Thoracic aorta (tissue), 2 donors: ENCODE measurements at regions not wholly inside any gene's neighbourhood (a gene's known extent, or its start where the extent isn't known, plus 50 kb on each side); places are given as distances from the start of the nearest gene placed in this dataset.

ENCODE experiments used
- ATAC-seq: fragments of 150-250 bp; one replicate; pipeline ENCODE4 v1.8.0; 2017; ENCODE audit warnings: low read depth; ENCODE audit not compliant: insufficient number of reproducible peaks, low FRiP score
- DNase-seq: peaks from one replicate; pipeline ENCODE4 v3.0.0-alpha.2; 2020; ENCODE audit warnings: low spot score
- H3K27ac ChIP-seq, 2 donors: fragments of 200-600 bp; sonication (generic); 1 replicate in 1 of 2; 2 replicates in 1 of 2; pipeline ENCODE4 v1.5.1; 2016; ENCODE audit warnings: mild to moderate bottlenecking in 2 of 2, moderate library complexity in 2 of 2
- H3K27me3 ChIP-seq: fragments of 200-600 bp; sonication (generic); replicated peaks from 2 replicates; pipeline ENCODE4 v1.6.0; 2016; ENCODE audit warnings: mild to moderate bottlenecking; ENCODE audit not compliant: insufficient read depth
- H3K36me3 ChIP-seq: fragments of 200-600 bp; sonication (generic); one replicate; pipeline ENCODE4 v1.5.1; 2016
- H3K4me1 ChIP-seq, 2 donors: fragments of 200-600 bp; sonication (generic); 1 replicate in 1 of 2; 2 replicates in 1 of 2; pipeline versions ENCODE4 v1.5.1 to v1.6.0; 2016; ENCODE audit warnings: low read depth in 2 of 2, mild to moderate bottlenecking in 1 of 2; ENCODE audit not compliant: control insufficient read depth in 1 of 2
- H3K4me3 ChIP-seq: fragments of 200-600 bp; sonication (generic); 2 replicates; pipeline ENCODE4 v1.5.1; 2016; ENCODE audit warnings: mild to moderate bottlenecking
- H3K9me3 ChIP-seq: fragments of 200-600 bp; sonication (generic); 2 replicates; pipeline ENCODE4 v1.5.1; 2016
- TF ChIP-seq, protein P1 (sequence below): fragments of 200-600 bp; sonication (generic); IDR thresholded peaks from one replicate; pipeline ENCODE4 v1.5.1; 2019; ENCODE audit warnings: antibody characterized with exemption

DNA sequence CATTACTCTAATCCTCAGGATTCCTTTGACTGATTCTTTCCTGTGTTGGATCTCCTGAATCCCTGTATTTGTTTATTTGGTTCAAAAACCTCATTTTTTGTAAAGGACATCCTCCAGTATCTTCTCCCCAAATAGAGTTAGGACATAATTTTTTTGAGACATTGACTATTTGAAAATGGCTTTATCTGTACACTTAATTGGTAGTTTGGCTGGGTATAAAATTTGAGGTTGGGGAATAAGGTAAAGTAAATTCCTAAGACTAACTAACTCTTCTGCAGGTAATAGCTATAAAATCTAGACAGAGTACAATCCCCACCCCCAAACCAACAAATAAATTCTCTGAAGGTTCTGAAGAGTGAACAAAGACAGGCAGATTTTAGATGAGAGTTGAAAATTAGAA is 114.4 kb downstream of the CTTN start:
- no peak overlapping the region for H3K4me3 ChIP-seq
- no peak overlapping the region for H3K27ac ChIP-seq
- H3K4me1 ChIP-seq, result no peaks in the 10 kb centered on the region
- DNase-seq, result no peak
- H3K36me3 ChIP-seq, result no peaks in the 10 kb centered on the region
- TF ChIP-seq, protein P1, sequence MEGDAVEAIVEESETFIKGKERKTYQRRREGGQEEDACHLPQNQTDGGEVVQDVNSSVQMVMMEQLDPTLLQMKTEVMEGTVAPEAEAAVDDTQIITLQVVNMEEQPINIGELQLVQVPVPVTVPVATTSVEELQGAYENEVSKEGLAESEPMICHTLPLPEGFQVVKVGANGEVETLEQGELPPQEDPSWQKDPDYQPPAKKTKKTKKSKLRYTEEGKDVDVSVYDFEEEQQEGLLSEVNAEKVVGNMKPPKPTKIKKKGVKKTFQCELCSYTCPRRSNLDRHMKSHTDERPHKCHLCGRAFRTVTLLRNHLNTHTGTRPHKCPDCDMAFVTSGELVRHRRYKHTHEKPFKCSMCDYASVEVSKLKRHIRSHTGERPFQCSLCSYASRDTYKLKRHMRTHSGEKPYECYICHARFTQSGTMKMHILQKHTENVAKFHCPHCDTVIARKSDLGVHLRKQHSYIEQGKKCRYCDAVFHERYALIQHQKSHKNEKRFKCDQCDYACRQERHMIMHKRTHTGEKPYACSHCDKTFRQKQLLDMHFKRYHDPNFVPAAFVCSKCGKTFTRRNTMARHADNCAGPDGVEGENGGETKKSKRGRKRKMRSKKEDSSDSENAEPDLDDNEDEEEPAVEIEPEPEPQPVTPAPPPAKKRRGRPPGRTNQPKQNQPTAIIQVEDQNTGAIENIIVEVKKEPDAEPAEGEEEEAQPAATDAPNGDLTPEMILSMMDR, result no peak
- H3K9me3 ChIP-seq, result peaks cover 17% of the 10 kb centered on the region
- no peak for ATAC-seq
- H3K27me3 ChIP-seq, result no peaks in the 10 kb centered on the region

DNA sequence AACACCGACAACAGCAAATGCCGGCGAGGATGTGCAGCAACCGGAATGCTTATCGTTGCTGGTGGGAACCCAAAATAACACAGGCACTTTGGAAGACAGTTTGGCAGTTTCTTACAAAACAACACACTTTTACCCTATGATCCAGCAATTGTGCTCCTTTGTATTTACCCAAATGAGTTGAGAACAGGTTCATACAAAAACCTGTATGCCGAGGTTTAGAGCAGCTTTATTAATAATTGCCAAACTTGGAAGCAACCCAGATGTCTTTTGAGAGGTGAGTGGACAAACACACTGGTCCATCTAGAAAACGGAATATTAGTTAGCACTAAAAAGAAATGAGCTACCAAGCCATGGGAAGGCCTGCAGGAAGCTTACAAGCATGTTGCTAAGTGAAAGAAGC is 118.9 kb downstream of the CTTN start:
- ATAC-seq, result no peak
- H3K27me3 ChIP-seq, result no peaks in the 10 kb centered on the region
- no peaks in the 10 kb centered on the region for H3K36me3 ChIP-seq
- no peak overlapping the region for H3K4me3 ChIP-seq
- no peaks in the 10 kb centered on the region for H3K4me1 ChIP-seq
- TF ChIP-seq, protein P1, result no peak
- DNase-seq, result no peak
- no peak overlapping the region for H3K27ac ChIP-seq
- H3K9me3 ChIP-seq, result peaks cover 15% of the 10 kb centered on the region

DNA sequence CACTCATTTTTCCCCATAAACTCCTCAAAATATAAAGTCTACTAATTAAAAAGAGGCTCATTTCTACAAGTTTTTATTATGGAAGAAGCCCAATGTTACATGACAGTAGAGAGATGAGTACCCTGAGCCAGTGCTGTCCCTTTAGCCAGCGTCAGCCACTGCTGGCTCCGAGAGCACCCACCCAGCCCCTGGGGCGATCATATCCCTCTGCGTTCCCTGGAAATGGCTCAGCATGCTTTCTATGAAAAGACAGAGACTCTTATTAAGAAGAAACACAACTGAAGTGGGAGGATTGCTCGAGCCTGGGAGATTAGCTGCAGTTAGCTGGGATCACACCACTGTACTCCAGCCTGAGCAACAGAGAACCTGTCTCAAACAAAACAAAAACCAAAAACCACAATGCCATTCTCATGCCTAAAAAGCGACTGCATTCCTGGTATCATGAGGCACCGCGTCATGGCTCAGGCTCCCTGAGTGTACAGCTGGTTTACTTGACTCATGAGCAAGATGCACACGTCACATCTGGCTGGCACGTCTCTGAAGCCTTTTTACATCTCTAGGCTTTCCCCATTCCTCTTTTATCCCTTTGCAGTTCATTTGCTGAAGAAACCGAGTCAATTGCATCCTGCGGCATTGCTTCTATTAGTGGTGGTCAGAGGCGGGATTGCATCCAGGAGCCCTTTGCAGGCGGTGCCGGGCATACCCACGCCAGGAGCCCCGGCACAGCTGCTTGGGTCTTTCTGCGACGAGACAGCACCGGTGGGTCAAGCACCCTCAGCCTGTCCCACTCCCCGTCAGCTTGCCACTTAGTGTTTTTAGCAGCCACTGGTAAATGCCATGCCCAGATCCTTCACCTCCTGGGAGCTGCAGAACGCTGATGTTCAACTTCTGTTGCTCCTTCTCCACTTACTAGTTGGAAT is 119.9 kb downstream of the CTTN start:
- DNase-seq, result no peak
- Histone ChIP-seq H3K27me3 (no peaks in the 10 kb centered on the region), H3K36me3 (no peaks in the 10 kb centered on the region), H3K4me3 (no peak overlapping the region), H3K4me1 (no peaks in the 10 kb centered on the region), H3K27ac (no peak overlapping the region), H3K9me3 (peaks cover 4% of the 10 kb centered on the region)
- TF ChIP-seq, protein P1, result no peak
- no peak for ATAC-seq

DNA sequence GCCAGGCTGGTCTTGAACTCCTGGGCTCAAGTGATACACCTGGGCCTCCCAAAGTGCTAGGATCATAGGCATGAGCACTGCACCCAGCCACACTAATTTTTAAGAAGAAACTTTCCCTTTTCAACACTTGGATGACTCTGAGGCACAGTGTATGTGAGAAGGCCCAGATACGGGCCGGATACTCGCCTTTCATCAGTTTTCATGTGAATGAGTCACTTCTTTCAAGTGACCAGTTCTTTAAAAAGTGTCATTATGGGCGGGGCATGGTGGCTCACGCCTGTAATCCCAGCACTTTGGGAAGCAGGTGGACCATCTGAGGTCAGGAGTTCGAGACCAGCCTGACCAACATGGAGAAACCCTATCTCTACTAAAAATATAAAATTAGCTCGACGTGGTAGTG is 120.8 kb downstream of the CTTN start:
- Histone ChIP-seq H3K4me3 (no peak overlapping the region), H3K27ac (no peak overlapping the region), H3K27me3 (no peaks in the 10 kb centered on the region), H3K4me1 (no peaks in the 10 kb centered on the region), H3K9me3 (no peaks in the 10 kb centered on the region), H3K36me3 (no peaks in the 10 kb centered on the region)
- TF ChIP-seq, protein P1, result no peak
- DNase-seq, result no peak
- ATAC-seq, result no peak

DNA sequence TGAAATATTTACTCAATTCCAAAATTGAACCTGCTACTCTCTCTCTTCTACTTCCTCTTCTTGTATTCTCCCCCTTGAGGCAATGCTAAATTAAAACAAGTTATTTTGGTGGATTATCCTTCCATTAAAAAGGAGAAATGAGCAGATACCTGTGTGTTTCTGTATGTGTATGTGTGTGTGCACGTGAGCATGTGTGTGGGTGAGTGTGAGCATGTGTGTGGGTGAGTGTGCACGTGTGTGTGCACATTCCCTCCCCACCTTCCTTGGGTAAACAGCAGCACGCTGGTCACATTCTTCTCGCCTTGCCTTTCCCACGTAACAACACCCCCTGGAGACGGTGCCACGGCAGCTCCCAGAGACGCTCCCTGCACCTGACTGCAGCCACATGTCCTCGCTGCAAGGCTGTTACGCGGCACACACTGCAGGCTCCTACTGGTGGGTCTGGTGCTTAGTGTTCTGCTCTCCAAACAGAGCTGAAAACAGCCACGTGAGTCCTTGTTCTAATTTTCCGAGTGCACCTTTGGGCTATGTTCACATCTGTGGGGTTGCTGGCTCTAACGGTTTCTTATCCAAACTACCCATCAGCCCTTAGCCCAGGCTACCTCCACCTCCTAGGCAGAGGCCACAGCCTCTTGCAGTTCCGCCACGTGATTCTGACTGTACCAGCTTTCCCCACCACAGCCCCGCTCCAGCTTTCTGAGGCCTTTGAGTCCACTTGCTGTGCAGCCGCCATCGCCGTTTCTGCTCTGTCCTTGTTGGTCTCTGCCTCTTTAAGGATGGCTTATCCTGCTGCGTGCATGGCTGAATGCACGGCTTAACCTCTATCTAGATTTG is 123.4 kb downstream of the CTTN start:
- no peak for DNase-seq
- H3K9me3 ChIP-seq, result no peaks in the 10 kb centered on the region
- H3K27ac ChIP-seq, result no peak overlapping the region

More for the DNA sequence above, 123.4 kb downstream of the CTTN start:
- no peak overlapping the region for H3K4me3 ChIP-seq
- no peaks in the 10 kb centered on the region for H3K27me3 ChIP-seq
- no peaks in the 10 kb centered on the region for H3K36me3 ChIP-seq
- H3K4me1 ChIP-seq, result no peaks in the 10 kb centered on the region
- TF ChIP-seq, protein P1, result no peak
- no peak for ATAC-seq
